ENCODE measurements at regions not wholly inside any gene's neighbourhood (a gene's known extent, or its start where the extent isn't known, plus 50 kb on each side); places are given as distances from the start of the nearest gene placed in this dataset.
"Not testable (repeated sequence)": the region's sequence is repeated elsewhere in the genome, so short reads cannot be mapped to it uniquely, and the experiment has no call there.

DNA sequence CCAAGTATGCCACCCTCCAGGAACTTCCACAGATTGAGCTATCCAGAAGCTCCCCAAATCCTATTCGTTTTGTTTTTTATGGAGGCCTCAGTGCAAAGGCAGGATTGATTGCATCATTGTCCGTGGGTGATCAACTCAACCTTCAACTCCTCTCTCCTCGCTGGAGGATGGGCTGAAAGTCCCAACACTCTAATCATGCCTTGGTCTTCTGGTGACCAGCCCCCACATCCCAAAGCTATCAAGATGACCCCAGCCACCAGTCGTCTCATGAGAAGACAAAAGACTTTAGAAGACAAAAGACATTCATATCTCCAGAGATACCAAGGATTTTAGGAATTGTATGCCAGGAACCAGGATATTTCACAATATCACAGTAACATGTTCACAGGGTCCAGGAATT lies 441.6 kb upstream of the WWC1 start:
- DNase-seq, result no peak

GRCh38 chr5:167850911-167851310 lies 440.5 kb upstream of the WWC1 start:
- no peak for DNase-seq

DNA sequence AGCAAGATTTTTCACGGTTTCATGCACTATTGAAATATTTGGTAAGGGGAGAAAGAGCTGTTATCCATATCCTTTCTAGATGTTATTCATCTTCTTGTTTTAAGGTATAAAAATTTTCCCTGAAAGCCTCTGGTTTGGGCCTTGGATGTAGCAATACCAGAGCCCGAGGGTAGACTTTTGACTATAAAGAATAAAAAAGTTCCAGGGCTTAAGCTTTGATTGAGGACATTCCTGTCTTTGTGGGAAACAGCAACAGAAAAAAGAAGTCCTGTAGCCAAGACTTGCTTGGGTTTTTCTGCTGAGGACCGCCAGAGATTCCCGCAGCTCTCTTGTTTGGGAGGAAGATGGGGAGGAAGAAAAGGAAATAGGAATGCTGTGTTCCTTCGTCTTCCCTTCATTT lies 440.0 kb upstream of the WWC1 start:
- no peak for DNase-seq

DNA sequence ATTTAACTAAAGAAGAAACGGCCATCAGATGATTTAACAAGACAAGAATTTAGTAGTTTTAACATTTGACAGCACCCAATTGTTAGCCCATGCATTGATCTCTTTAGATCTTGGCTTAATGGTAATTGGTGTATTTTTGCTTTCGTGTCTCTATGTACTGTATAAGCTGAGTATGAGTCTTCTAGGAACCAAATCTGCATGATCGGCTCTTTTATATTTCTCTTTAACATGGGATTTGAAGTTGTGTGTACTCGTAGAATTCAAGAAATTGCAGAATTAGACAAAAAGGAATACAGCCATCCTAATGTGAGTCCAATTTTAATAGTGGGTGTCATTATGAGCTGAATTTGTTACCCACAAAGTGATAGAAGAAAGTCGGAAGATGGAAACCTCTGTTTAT lies 438.9 kb upstream of the WWC1 start:
- DNase-seq, result no peak

DNA sequence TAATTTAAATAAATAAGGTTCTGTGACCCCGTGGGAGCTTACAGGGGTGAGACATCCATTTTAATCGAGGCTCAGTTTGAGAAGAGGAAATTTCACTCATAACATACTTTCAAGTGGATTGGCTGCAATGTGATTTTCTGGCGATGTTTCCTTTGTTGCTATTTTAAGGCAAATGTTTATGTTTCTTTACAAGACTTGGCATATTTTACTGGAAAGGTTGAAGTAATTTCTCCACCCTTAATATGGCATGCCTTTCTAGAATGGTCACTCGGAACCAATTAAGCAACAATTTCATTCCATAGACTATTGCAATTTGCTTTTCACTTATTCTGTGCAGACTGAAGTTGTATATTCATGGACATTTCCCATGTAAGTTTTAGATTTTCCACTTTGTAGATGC lies 438.0 kb upstream of the WWC1 start:
- DNase-seq, result no peak

DNA sequence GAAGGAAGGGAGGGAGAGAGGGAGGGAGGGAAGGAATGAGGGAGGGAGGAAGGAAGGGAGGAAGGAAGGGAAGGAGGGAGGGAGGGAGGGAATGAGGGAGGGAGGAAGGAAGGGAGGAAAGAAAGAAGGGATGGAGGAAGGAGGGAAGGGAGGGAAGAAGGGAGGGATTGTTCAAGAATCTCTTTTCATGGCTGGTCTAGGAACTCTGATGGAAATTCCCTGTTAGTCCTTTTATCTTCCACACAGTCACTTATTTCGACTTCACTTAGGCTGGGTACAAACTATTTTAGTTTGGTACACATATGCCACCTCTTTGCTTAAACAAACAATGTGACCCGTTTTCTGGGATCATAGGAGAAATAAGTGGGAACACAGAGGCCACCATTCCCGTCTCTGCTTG lies 435.6 kb upstream of the WWC1 start:
- no peak for DNase-seq

DNA sequence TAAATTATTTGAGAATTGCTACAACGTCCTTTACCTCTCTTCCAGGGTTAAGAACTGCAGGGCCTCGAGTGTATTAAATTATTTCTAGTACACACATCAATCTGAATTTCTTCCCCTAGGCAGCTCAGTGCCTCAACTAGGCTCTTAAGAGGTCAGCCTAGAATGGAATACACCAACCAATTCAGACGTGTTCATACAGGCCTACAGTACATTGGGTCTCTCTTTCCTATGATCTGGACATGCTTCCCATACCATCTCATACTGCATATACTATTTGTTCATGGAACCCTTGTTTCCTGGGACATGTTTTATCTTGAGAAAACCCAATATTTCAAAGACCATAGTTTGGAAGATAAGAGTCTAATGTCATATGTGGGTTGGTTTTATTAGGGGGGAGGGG lies 434.1 kb upstream of the WWC1 start:
- no peak for DNase-seq

DNA sequence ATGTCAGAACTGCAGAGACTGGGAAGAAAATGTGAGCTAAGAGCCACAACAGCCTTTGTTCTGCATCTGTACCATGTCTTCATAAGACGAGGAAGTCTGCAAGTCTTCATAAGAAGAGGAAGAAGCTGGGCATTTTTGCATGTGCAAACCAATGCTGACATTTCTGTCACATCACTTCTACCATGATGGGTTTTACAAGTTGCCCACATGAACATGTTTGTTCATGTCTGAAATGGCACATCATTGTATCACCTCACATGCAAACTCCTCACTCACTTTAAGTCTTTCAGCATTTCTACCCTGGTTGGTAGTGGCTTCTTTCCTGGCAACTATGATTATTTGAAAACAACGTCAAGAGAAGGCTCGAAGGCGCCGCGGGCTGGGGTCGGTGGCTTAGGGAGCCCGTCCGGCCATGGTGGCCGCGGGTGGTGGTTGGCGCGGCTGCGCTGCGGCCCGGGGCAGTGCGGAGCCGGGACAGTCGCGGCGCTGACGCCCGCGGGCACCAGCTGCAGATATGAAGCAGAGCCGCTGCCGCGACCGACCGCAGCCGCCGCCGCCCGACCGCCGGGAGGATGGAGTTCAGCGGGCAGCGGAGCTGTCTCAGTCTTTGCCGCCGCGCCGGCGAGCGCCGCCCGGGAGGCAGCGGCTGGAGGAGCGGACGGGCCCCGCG lies 433.1 kb upstream of the WWC1 start:
- DNase-seq, result not testable (repeated sequence)

GRCh38 chr5:167861129-167861927 lies 430.1 kb upstream of the WWC1 start:
- no peak for DNase-seq

DNA sequence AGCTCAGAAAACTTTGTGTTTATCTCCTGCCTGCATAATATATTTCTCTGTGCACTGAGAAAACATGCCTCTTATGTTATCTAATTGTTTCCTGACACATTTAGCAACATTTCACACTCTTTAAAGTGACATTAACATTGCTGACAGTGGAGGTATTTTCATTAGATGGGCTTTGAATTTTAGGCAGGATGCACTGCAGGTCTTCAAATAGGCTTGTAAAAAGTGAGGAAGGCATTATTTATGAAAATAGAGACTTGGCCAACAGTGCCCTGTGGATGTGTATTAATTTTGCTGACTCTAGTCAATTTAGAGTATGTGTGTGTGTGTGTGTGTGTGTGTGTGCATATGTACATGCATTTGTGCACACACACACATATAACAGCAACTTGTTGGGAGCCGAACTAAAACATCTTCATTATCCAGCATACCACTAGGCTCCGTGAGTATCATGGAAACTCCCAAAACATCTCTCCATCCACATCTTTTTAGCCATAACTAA lies 429.5 kb upstream of the WWC1 start:
- DNase-seq, result no peak

DNA sequence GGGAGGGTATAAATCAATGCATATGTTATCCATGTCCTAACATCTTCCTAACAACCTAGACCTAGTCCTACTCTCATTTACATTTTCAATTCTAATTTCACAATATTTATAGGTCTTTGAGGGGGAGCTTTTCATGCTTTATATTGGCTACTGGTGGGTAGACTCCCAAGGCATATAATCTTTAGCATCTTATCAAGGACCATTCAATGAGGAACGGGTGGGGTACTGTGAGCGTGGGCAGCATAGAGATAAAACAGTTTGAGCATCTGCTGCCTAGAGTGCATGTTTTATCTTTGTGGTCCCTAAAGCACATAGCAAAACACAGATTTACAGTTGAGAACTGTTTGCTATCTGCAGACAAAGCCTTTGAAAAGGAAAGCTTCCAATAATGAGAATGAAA lies 427.6 kb upstream of the WWC1 start:
- no peak for DNase-seq

- no peak for DNase-seq
These were observed 426.6 kb upstream of the WWC1 start for GRCh38 chr5:167864801-167865200.

DNA sequence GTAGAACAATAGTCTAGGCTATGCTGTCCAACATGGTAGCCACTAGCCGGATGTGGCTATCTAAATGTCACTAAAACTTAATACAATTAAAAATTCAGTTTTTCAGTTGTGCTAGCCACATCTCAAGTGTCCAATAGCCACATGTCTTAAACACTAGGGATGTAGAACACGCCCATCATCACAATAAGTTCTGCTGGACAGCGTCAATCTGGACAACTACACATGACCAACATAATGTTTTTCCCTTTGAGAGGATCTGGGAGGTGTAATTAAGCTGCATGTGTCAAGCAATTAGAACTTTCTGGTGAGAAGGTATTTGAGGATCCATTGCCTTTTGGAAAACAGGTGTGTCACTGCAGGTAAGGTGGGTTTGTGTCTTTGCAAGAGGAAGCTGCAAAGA lies 424.6 kb upstream of the WWC1 start:
- DNase-seq, result no peak

GRCh38 chr5:167867281-167867680 lies 424.2 kb upstream of the WWC1 start:
- DNase-seq, result peak in 1 of 2 experiments; percentile 6

DNA sequence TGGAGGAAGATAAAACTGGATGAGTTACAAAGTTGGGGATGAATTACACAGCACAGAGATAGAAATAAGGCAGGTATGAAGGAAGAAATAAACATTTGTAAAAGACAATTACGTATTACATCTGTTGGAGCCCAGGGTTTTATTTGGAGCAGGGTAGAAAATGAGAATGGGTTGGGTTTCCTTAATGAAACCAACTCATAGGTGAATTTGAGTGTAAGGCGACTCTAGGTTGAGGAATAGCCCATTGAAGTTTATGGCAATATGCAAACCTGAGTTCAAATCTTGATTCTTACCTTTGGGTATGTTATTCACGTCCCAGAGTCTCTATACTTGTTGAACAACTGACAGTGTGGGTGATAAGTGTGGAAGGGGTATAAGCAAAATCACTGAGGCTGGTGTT lies 422.3 kb upstream of the WWC1 start:
- no peak for DNase-seq

DNA sequence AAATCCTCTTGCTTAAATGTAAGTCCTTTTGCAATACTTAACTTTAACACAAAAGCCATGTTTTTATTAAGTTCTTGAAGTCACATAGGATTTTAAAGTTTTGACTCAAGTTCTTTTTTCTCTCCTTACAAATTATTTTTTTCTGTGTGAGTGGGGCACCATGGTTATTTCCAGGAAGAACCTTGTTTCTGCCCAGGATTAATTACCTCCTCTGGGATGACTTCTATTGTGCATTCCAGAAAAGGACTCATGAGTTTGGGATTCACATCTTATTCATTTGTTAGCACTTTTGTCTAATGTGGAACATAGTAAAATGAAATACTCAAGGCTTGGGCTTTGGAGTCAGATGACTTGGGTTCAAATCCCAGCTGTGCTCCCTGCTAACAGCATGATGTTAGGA lies 421.4 kb upstream of the WWC1 start:
- no peak for DNase-seq

DNA sequence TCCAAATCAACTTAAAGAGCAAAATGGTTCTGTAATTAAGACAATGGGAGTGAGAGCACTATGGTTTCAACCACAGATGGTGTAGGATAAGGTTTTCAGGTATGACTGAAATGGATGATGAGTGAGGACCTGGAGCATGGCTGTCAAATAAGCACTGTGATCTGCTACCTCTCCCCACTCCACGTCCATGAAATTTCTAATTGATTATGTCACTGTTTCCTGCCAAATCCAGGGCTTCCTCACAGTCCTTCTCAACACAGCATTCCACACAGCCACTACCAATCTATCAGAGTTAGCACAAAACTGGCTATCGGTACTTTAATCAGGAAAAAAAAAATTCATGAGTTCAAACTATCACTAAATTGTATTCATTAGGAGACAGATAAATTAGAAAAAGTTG lies 420.4 kb upstream of the WWC1 start:
- DNase-seq, result no peak

GRCh38 chr5:167872791-167873190 lies 418.7 kb upstream of the WWC1 start:
- no peak for DNase-seq

- no peak for DNase-seq
These were observed 414.2 kb upstream of the WWC1 start for GRCh38 chr5:167877114-167877722.

GRCh38 chr5:167877924-167878323 lies 413.5 kb upstream of the WWC1 start:
- DNase-seq, result no peak

- DNase-seq, result no peak
These were observed 411.0 kb upstream of the WWC1 start for GRCh38 chr5:167880420-167880819.

- no peak for DNase-seq
These were observed 410.4 kb upstream of the WWC1 start for GRCh38 chr5:167881041-167881440.

- no peak for DNase-seq
These were observed 405.2 kb upstream of the WWC1 start for GRCh38 chr5:167886196-167886595.

DNA sequence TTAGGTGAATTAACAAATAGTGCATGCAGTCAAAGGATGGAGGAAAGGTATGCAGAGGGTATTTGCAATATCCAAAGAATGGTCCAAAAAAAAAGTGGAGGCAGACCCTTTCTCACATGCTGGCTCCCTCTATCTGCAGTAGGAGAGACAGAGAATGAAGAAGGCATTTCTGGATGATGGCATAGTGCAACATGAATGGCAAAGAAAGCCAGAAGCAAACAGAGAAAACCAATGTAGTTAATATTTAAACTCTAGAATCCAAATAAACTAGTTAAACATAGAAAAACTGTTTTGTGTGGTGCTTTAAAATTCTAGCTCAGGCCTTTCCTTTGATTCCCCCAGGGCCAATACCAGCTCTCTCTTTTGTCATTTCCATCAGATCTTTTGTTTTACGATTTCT lies 403.1 kb upstream of the WWC1 start:
- no peak for DNase-seq
